HL-60 (cell line): ENCODE measurements at regions not wholly inside any gene's neighbourhood (a gene's known extent, or its start where the extent isn't known, plus 50 kb on each side); places are given as distances from the start of the nearest gene placed in this dataset.

Source experiments
- DNase-seq, 2 experiments: peaks; one replicate each; pipeline ENCODE4 v3.0.0-alpha.2; 2010 to 2020; ENCODE audit warnings: low read depth in 1 of 2, low spot score in 1 of 2
- H3K27ac ChIP-seq: fragments of 250-450 bp; sonication (Bioruptor Pico); replicated peaks from 2 replicates; pipeline ENCODE4 v1.5.1; 2020; ENCODE audit warnings: mild to moderate bottlenecking, moderate library complexity
- H3K27me3 ChIP-seq: fragments of 250-450 bp; sonication (Bioruptor Pico); 2 replicates; pipeline ENCODE4 v1.5.1; 2021; ENCODE audit warnings: mild to moderate bottlenecking, moderate library complexity; ENCODE audit not compliant: insufficient read depth, poor library complexity, severe bottlenecking
- H3K4me3 ChIP-seq: replicated peaks from 2 replicates; pipeline ENCODE4 v1.5.1; 2011; ENCODE audit warnings: mild to moderate bottlenecking, control low read depth, low read length; ENCODE audit not compliant: insufficient read depth
- CTCF ChIP-seq: IDR thresholded peaks from one replicate; pipeline ENCODE4 v1.5.1; 2011; ENCODE audit warnings: low read length, control low read depth, inconsistent platforms; ENCODE audit not compliant: insufficient read depth
- GABPA ChIP-seq: IDR thresholded peaks from 2 replicates; pipeline ENCODE4 v1.6.1; 2012; ENCODE audit warnings: low read depth
- POLR2AphosphoS5 ChIP-seq: IDR thresholded peaks from 2 replicates; pipeline ENCODE4 v1.6.1; 2012; ENCODE audit warnings: low read depth
- REST ChIP-seq: IDR thresholded peaks from 2 replicates; pipeline ENCODE4 v1.6.1; 2012; ENCODE audit warnings: low read depth; ENCODE audit not compliant: insufficient replicate concordance
- SPI1 ChIP-seq: IDR thresholded peaks from 2 replicates; pipeline ENCODE4 v1.6.1; 2012; ENCODE audit warnings: low read depth, mild to moderate bottlenecking, borderline replicate concordance

GRCh38 chr18:5603153-5603552 is 59.4 kb upstream of the EPB41L3 start:
- H3K27me3 ChIP-seq = peaks cover 9% of the 10 kb centered on the region
- no peak for DNase-seq
- no peak overlapping the region for H3K4me3 ChIP-seq
- H3K27ac ChIP-seq = no peak overlapping the region
- TF ChIP-seq POLR2AphosphoS5 = no peak
- TF ChIP-seq CTCF = no peak
- TF ChIP-seq SPI1 = no peak
- no peak for TF ChIP-seq REST
- no peak for TF ChIP-seq GABPA

GRCh38 chr18:5601188-5601624 is 57.4 kb upstream of the EPB41L3 start:
- Histone ChIP-seq H3K27me3 (peaks cover 6% of the 10 kb centered on the region), H3K4me3 (no peak overlapping the region), H3K27ac (no peak overlapping the region)
- TF ChIP-seq REST = no peak
- no peak for TF ChIP-seq POLR2AphosphoS5
- no peak for TF ChIP-seq CTCF
- TF ChIP-seq GABPA = no peak
- no peak for TF ChIP-seq SPI1
- no peak for DNase-seq

DNA sequence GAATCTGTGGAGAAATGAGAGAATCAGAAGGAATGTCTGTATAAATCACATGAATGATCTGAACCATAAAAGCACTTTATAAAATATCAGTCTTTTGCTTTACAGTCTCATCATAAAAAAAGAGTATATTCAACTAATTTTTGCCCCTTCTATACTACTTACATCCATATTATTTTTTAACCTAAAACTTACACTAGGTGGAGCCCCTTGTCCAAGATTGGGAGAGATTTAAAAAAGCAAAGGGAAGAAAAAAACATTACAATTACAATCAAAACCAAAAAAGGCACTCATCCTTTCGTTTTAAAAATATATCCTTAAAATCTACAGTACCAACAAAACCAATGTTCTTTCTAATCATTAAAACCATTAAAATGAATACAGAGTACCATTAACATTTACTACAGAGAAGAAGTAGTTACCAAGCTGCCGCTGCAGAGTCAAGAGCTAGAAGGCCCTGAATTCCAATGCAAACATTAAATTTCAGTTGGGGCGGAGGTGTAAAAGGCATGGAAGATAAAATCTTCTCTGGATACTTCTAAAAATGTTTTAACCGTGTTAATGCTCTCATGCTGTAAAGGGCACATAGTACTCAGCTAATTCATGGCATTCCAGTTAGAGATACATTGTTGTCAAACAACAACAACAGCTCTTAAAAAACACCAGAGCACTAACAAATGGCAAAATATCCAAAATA is 56.7 kb upstream of the EPB41L3 start:
- no peak for DNase-seq
- TF ChIP-seq GABPA (no peak), REST (no peak), SPI1 (no peak), CTCF (no peak), POLR2AphosphoS5 (no peak)
- no peak overlapping the region for H3K27ac ChIP-seq
- peaks cover 6% of the 10 kb centered on the region for H3K27me3 ChIP-seq
- H3K4me3 ChIP-seq = no peak overlapping the region
